SJSA1 (cell line): ENCODE measurements at regions not wholly inside any gene's neighbourhood (a gene's known extent, or its start where the extent isn't known, plus 50 kb on each side); places are given as distances from the start of the nearest gene placed in this dataset.
A peak's percentile ranks its signal among the peaks of the same experiment; 100 is the strongest.

Source experiments
- DNase-seq, 2 experiments: peaks; one replicate each; pipeline ENCODE4 v3.0.0-alpha.2; 2015 to 2020; ENCODE audit warnings: low spot score in 2 of 2, low read depth in 1 of 2
- H3K27ac ChIP-seq: fragments of 250-450 bp; sonication (Bioruptor Pico); 2 replicates; pipeline ENCODE4 v1.5.1; 2020; ENCODE audit warnings: mild to moderate bottlenecking, moderate library complexity
- H3K27me3 ChIP-seq: fragments of 250-450 bp; sonication (Bioruptor Pico); replicated peaks from 2 replicates; pipeline ENCODE4 v1.5.1; 2020; ENCODE audit warnings: mild to moderate bottlenecking, moderate library complexity
- H3K36me3 ChIP-seq: fragments of 250-450 bp; sonication (Bioruptor Pico); 2 replicates; pipeline ENCODE4 v1.5.1; 2020; ENCODE audit warnings: mild to moderate bottlenecking
- H3K4me1 ChIP-seq: fragments of 250-450 bp; sonication (Bioruptor Pico); replicated peaks from 2 replicates; pipeline ENCODE4 v1.6.1; 2021; ENCODE audit warnings: mild to moderate bottlenecking
- H3K4me3 ChIP-seq: fragments of 250-450 bp; sonication (Bioruptor Pico); 2 replicates; pipeline ENCODE4 v1.5.1; 2020; ENCODE audit warnings: mild to moderate bottlenecking
- H3K9me3 ChIP-seq: fragments of 250-450 bp; sonication (Bioruptor Pico); replicated peaks from 2 replicates; pipeline ENCODE4 v1.5.1; 2020; ENCODE audit warnings: mild to moderate bottlenecking

GRCh38 chr1:95475686-95476457, 241.9 kb downstream of the RWDD3 start:
- no peak for DNase-seq

DNA sequence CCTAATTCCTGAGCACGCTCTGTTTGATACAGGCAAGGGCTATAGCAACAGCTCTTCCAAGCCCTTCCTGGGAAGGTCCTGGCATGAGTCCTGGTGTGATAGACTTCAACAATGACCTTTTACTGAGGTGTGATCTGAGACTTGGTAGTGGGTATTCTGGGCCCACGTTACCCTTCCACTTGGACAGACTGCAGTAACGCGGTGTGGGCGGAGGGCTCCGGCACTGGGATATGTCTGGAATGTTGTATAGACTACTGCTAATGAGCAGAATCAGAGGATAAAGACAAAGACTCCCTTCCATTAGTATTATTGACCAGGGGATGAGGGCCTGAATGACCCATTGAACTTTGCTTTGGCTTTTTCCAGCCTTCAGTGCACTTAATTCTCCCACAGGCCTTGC, 262.3 kb downstream of the RWDD3 start:
- Histone ChIP-seq H3K27ac (no peak overlapping the region), H3K27me3 (no peaks in the 10 kb centered on the region), H3K4me1 (no peaks in the 10 kb centered on the region), H3K9me3 (no peaks in the 10 kb centered on the region), H3K36me3 (no peaks in the 10 kb centered on the region), H3K4me3 (no peak overlapping the region)
- no peak for DNase-seq

More at GRCh38 chr1:95475686-95476457, 241.9 kb downstream of the RWDD3 start:
- Histone ChIP-seq H3K4me1 (no peaks in the 10 kb centered on the region), H3K27me3 (no peaks in the 10 kb centered on the region), H3K36me3 (no peaks in the 10 kb centered on the region), H3K4me3 (no peak overlapping the region), H3K9me3 (no peaks in the 10 kb centered on the region), H3K27ac (no peak overlapping the region)

GRCh38 chr1:95496773-95497172, 262.8 kb downstream of the RWDD3 start:
- H3K27me3 ChIP-seq = no peaks in the 10 kb centered on the region
- no peak overlapping the region for H3K27ac ChIP-seq
- H3K36me3 ChIP-seq = no peaks in the 10 kb centered on the region
- H3K4me3 ChIP-seq = no peak overlapping the region
- no peak for DNase-seq
- no peaks in the 10 kb centered on the region for H3K9me3 ChIP-seq
- H3K4me1 ChIP-seq = no peaks in the 10 kb centered on the region

- Histone ChIP-seq H3K27ac (no peak overlapping the region), H3K9me3 (no peaks in the 10 kb centered on the region), H3K36me3 (no peaks in the 10 kb centered on the region), H3K4me1 (no peaks in the 10 kb centered on the region), H3K27me3 (no peaks in the 10 kb centered on the region), H3K4me3 (no peak overlapping the region)
- no peak for DNase-seq
Observed at GRCh38 chr1:95497566-95497965, 263.6 kb downstream of the RWDD3 start.

DNA sequence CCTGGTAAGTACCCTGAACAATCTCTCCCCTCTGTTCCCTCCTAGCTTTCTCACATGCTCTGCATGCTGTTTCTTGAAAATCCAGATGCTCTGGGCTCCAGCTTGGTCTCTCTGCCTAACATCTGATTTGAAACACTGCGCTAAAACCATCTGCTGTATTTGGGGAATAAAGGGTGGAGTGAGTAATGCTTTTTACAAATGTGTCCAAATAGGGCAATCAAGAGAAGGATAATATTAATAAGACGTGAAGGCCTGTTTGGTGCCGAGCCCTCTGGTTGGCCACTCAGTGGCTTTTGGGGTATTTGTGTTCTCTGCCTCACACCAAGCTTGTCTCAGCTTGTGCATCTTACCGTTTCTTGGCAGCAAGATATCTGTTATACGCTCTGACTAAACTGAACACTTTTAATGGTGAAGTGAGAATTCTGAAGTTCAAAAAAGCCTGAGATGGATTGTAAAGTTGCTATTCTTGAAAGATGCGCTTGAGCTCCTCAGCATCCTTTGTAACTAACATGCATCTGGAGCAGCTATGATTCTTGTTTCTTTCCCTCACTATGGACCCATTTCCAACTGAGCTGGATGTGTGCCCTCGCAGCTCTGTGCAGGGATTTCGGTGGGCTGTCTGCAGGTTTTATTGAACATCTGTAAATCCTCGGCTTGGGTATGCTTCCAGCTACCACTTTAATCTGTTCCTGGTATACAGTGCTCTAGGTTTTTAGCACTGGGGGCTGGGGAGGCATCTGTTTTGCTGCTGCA, 269.4 kb downstream of the RWDD3 start:
- DNase-seq = no peak
- H3K36me3 ChIP-seq = no peaks in the 10 kb centered on the region
- no peaks in the 10 kb centered on the region for H3K9me3 ChIP-seq
- H3K4me3 ChIP-seq = no peak overlapping the region
- H3K27ac ChIP-seq = no peak overlapping the region
- H3K27me3 ChIP-seq = no peaks in the 10 kb centered on the region
- H3K4me1 ChIP-seq = no peaks in the 10 kb centered on the region

DNA sequence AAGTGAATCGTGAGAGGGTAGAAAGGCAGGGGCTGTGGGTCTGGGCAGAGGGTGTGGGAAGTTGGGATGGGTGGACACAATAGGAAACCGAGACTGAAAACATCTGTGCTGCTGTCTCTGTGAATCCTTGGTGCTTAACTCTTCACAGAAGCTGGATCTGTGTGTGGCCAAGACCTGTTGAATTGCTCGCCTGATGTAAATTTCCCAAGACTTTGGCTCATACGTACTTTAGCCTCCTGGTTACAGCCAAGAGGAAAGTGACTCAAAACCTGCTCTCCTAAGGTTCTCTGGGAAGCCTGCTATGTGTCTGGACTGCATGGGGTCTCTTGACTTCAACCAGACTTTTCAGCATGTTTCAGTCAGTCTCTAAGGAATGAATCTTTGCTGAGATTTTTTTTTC, 270.3 kb downstream of the RWDD3 start:
- Histone ChIP-seq H3K4me1 (no peaks in the 10 kb centered on the region), H3K36me3 (no peaks in the 10 kb centered on the region), H3K9me3 (no peaks in the 10 kb centered on the region), H3K27ac (no peak overlapping the region), H3K4me3 (no peak overlapping the region), H3K27me3 (no peaks in the 10 kb centered on the region)
- DNase-seq = no peak

GRCh38 chr1:95506736-95507414, 272.9 kb downstream of the RWDD3 start:
- no peaks in the 10 kb centered on the region for H3K4me1 ChIP-seq
- H3K36me3 ChIP-seq = no peaks in the 10 kb centered on the region
- H3K27me3 ChIP-seq = no peaks in the 10 kb centered on the region
- no peaks in the 10 kb centered on the region for H3K9me3 ChIP-seq
- no peak overlapping the region for H3K27ac ChIP-seq
- no peak overlapping the region for H3K4me3 ChIP-seq
- no peak for DNase-seq

- H3K9me3 ChIP-seq = no peaks in the 10 kb centered on the region
- no peaks in the 10 kb centered on the region for H3K4me1 ChIP-seq
- no peaks in the 10 kb centered on the region for H3K36me3 ChIP-seq
- no peak overlapping the region for H3K27ac ChIP-seq
- no peak for DNase-seq
- no peaks in the 10 kb centered on the region for H3K27me3 ChIP-seq
- H3K4me3 ChIP-seq = no peak overlapping the region
Observed at GRCh38 chr1:95509989-95510388, 276.0 kb downstream of the RWDD3 start.

- Histone ChIP-seq H3K4me3 (no peak overlapping the region), H3K36me3 (no peaks in the 10 kb centered on the region), H3K4me1 (no peaks in the 10 kb centered on the region), H3K27me3 (no peaks in the 10 kb centered on the region), H3K9me3 (no peaks in the 10 kb centered on the region), H3K27ac (no peak overlapping the region)
- DNase-seq = no peak
Observed at GRCh38 chr1:95512925-95513324, 278.9 kb downstream of the RWDD3 start.

GRCh38 chr1:95517506-95517905, 283.5 kb downstream of the RWDD3 start:
- Histone ChIP-seq H3K4me3 (no peak overlapping the region), H3K27ac (no peak overlapping the region), H3K4me1 (no peaks in the 10 kb centered on the region), H3K36me3 (no peaks in the 10 kb centered on the region), H3K27me3 (no peaks in the 10 kb centered on the region), H3K9me3 (no peaks in the 10 kb centered on the region)
- DNase-seq = no peak

- Histone ChIP-seq H3K36me3 (no peaks in the 10 kb centered on the region), H3K27ac (no peak overlapping the region), H3K27me3 (no peaks in the 10 kb centered on the region), H3K4me3 (no peak overlapping the region), H3K4me1 (no peaks in the 10 kb centered on the region), H3K9me3 (no peaks in the 10 kb centered on the region)
- no peak for DNase-seq
Observed at GRCh38 chr1:95518310-95518709, 284.3 kb downstream of the RWDD3 start.

DNA sequence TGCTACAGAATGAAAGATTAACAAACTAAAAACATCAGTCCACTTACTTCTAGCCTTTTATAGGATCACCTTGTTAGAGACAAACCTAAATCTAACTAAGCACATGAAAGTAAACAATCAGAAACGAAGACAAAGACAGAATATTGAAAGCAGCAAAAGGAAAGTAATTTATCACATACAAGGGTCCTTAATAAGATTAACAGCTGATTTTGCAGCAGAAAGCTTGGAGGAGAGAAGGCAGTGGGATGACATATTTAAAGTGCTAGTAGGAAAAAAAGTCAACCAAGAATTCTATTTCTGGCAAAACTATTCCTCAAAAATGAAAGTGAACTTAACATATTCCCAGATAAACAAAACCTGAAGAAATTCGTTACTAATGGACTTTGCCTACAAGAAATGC, 286.4 kb downstream of the RWDD3 start:
- no peak for DNase-seq
- H3K9me3 ChIP-seq = no peaks in the 10 kb centered on the region
- no peak overlapping the region for H3K27ac ChIP-seq
- H3K4me1 ChIP-seq = no peaks in the 10 kb centered on the region
- H3K36me3 ChIP-seq = no peaks in the 10 kb centered on the region
- no peaks in the 10 kb centered on the region for H3K27me3 ChIP-seq
- no peak overlapping the region for H3K4me3 ChIP-seq

DNA sequence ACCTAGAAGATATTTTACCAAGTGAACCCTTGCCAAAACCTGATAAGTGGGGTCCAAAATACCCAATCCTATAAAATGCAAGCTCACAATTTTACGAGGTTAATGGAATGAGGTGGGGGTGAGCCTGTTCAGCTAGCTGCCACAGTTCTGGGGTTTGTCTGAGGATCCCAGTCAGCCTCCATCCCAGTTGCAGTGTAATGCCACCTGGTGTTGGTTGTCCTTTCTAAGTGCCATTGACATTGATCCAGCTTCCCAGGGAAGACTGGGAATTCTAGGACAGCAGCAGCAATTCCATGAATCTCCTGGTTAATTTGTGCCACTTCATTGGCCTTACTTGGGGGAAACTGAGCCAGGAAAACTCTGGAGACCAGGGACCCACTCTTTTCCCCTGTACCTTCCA, 298.3 kb downstream of the RWDD3 start:
- H3K27ac ChIP-seq = no peak overlapping the region
- H3K36me3 ChIP-seq = no peaks in the 10 kb centered on the region
- peaks cover 27% of the 10 kb centered on the region for H3K4me1 ChIP-seq
- no peaks in the 10 kb centered on the region for H3K27me3 ChIP-seq
- H3K4me3 ChIP-seq = no peak overlapping the region
- H3K9me3 ChIP-seq = no peaks in the 10 kb centered on the region
- DNase-seq = no peak

- peak; percentile 97 to 98 for DNase-seq
- H3K36me3 ChIP-seq = no peaks in the 10 kb centered on the region
- H3K4me3 ChIP-seq = no peak overlapping the region
- peaks cover 27% of the 10 kb centered on the region for H3K4me1 ChIP-seq
- H3K9me3 ChIP-seq = no peaks in the 10 kb centered on the region
- peak overlapping the region; percentile 92 for H3K27ac ChIP-seq
- H3K27me3 ChIP-seq = no peaks in the 10 kb centered on the region
Observed at GRCh38 chr1:95534985-95535384, 301.0 kb downstream of the RWDD3 start.
